SK-N-MC (cell line): ENCODE measurements at regions not wholly inside any gene's neighbourhood (a gene's known extent, or its start where the extent isn't known, plus 50 kb on each side); places are given as distances from the start of the nearest gene placed in this dataset.
"Not testable (repeated sequence)": the region's sequence is repeated elsewhere in the genome, so short reads cannot be mapped to it uniquely, and the experiment has no call there.

ENCODE experiments used
- DNase-seq: peaks from one replicate; pipeline ENCODE4 v3.0.0-alpha.2; 2011; ENCODE audit warnings: low read depth, low spot score
- H3K27ac ChIP-seq: fragments of 200-600 bp; sonication (generic); 2 replicates; pipeline ENCODE4 v1.5.1; 2016; ENCODE audit warnings: mixed run types
- H3K36me3 ChIP-seq: fragments of 200-600 bp; sonication (generic); 2 replicates; pipeline ENCODE4 v1.6.1; 2017; ENCODE audit warnings: antibody characterized with exemption, low read length, mixed read lengths; ENCODE audit not compliant: insufficient read depth
- H3K4me3 ChIP-seq: fragments of 200-600 bp; sonication (generic); 2 replicates; pipeline ENCODE4 v1.5.1; 2016
- H3K9ac ChIP-seq: fragments of 200-600 bp; sonication (generic); 2 replicates; pipeline ENCODE4 v1.8.0; 2017; ENCODE audit warnings: mixed run types, mixed read lengths; ENCODE audit not compliant: insufficient read length
- H3K9me3 ChIP-seq: fragments of 200-600 bp; sonication (generic); 2 replicates; pipeline ENCODE4 v1.6.1; 2017; ENCODE audit warnings: low read depth, mild to moderate bottlenecking, antibody characterized with exemption, low read length, moderate library complexity, mixed read lengths
- EZH2 ChIP-seq: fragments of 200-600 bp; sonication (generic); IDR thresholded peaks from one replicate; pipeline ENCODE4 v1.6.1; 2017; ENCODE audit warnings: antibody characterized with exemption
- FOXP2 ChIP-seq: optimal IDR thresholded peaks from 2 replicates; pipeline ENCODE3; 2011; ENCODE audit warnings: mild to moderate bottlenecking, moderate library complexity; ENCODE audit not compliant: insufficient read depth; ENCODE audit errors: extremely low read length, control extremely low read depth
- POLR2AphosphoS5 ChIP-seq: IDR thresholded peaks from 2 replicates; pipeline ENCODE4 v1.6.1; 2012; ENCODE audit warnings: mild to moderate bottlenecking, low read depth, low read length, borderline replicate concordance

GRCh38 chr4:126180642-126181041, 865.9 kb downstream of the FAT4 start:
- H3K9me3 ChIP-seq, result no peaks in the 10 kb centered on the region
- H3K27ac ChIP-seq, result no peak overlapping the region
- no peak for TF ChIP-seq EZH2
- TF ChIP-seq POLR2AphosphoS5, result no peak
- TF ChIP-seq FOXP2, result no peak
- no peak overlapping the region for H3K4me3 ChIP-seq
- no peaks in the 10 kb centered on the region for H3K36me3 ChIP-seq
- H3K9ac ChIP-seq, result no peak overlapping the region
- DNase-seq, result no peak

- Histone ChIP-seq H3K9me3 (no peaks in the 10 kb centered on the region), H3K27ac (no peak overlapping the region), H3K36me3 (no peaks in the 10 kb centered on the region), H3K4me3 (no peak overlapping the region), H3K9ac (no peak overlapping the region)
- no peak for DNase-seq
- no peak for TF ChIP-seq POLR2AphosphoS5
- TF ChIP-seq EZH2, result no peak
- no peak for TF ChIP-seq FOXP2
These were observed 867.6 kb downstream of the FAT4 start for GRCh38 chr4:126182336-126182735.

- Histone ChIP-seq H3K27ac (no peak overlapping the region), H3K9ac (no peak overlapping the region), H3K36me3 (no peaks in the 10 kb centered on the region), H3K9me3 (no peaks in the 10 kb centered on the region), H3K4me3 (no peak overlapping the region)
- DNase-seq, result no peak
- no peak for TF ChIP-seq POLR2AphosphoS5
- TF ChIP-seq FOXP2, result no peak
- no peak for TF ChIP-seq EZH2
These were observed 868.0 kb downstream of the FAT4 start for GRCh38 chr4:126182786-126183185.

DNA sequence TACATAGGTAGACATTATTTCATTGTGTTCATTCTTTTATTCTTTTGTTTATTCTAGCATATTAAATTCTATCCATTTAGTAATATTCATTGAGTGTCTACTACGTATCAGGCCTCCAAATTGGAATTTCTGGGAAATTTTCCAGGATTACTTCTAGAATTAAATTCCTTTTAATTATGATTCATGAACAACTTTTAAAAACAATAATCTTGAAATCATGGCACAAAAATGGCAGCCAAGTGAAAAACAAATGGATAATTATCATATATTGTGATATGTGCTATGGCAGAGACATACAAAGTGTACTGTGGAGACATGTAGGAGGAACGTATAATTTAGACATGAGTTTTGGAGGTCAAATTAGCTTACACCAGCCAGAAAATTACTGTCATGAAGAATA, 868.5 kb downstream of the FAT4 start:
- Histone ChIP-seq H3K27ac (no peak overlapping the region), H3K4me3 (no peak overlapping the region), H3K9ac (no peak overlapping the region), H3K36me3 (no peaks in the 10 kb centered on the region), H3K9me3 (no peaks in the 10 kb centered on the region)
- TF ChIP-seq EZH2 (no peak), FOXP2 (no peak), POLR2AphosphoS5 (no peak)
- no peak for DNase-seq

- TF ChIP-seq POLR2AphosphoS5, result no peak
- TF ChIP-seq EZH2, result no peak
- TF ChIP-seq FOXP2, result no peak
- H3K4me3 ChIP-seq, result no peak overlapping the region
- H3K27ac ChIP-seq, result no peak overlapping the region
- no peaks in the 10 kb centered on the region for H3K9me3 ChIP-seq
- H3K36me3 ChIP-seq, result no peaks in the 10 kb centered on the region
- no peak overlapping the region for H3K9ac ChIP-seq
- DNase-seq, result no peak
These were observed 876.8 kb downstream of the FAT4 start for GRCh38 chr4:126191536-126191935.

GRCh38 chr4:126192506-126192905, 877.8 kb downstream of the FAT4 start:
- Histone ChIP-seq H3K4me3 (no peak overlapping the region), H3K9me3 (no peaks in the 10 kb centered on the region), H3K9ac (no peak overlapping the region), H3K27ac (no peak overlapping the region), H3K36me3 (no peaks in the 10 kb centered on the region)
- DNase-seq, result no peak
- TF ChIP-seq FOXP2, result no peak
- TF ChIP-seq POLR2AphosphoS5, result no peak
- TF ChIP-seq EZH2, result no peak

DNA sequence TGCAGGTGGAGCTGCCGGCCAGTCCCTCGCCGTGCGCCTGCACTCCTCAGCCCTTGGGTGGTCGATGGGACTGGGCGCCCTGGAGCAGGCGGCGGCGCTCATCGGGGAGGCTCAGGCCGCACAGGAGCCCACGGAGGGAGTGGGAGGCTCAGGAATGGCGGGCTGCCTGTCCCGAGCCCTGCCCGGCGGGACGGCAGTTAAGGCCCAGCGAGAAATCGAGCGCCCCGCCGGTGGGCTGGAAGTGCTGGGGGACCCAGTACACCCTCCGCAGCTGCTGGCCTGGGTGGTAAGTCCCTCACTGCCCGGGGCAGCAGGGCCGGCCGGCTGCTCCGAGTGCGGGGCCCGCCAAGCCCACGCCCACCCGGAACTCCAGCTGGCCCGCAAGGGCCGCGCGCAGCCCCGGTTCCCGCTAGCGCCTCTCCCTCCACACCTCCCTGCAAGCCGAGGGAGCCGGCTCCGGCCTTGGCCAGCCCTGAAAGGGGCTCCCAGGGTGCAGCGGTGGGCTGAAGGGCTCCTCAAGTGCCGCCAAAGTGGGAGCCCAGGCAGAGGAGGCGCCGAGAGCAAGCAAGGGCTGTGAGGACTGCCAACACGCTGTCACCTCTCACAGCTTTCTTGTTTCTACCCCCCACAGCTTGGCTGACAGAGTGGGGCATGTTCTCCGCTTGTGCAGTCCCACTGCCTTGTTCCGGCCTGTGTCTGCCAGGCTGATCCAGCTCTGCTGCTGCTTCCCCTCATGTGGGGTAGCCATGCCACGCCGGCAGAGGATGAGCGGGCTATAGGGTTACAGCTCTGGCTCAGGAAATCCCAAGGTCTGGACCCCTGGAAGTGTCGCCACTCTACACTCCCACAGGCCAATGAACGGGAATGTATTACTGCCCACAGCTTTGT, 886.7 kb downstream of the FAT4 start:
- not testable (repeated sequence) for H3K9me3 ChIP-seq, DNase-seq

GRCh38 chr4:126202226-126202625, 887.5 kb downstream of the FAT4 start:
- H3K4me3 ChIP-seq, result no peak overlapping the region
- H3K27ac ChIP-seq, result no peak overlapping the region
- H3K9me3 ChIP-seq, result no peaks in the 10 kb centered on the region
- H3K36me3 ChIP-seq, result no peaks in the 10 kb centered on the region
- no peak for TF ChIP-seq POLR2AphosphoS5
- no peak for TF ChIP-seq FOXP2
- TF ChIP-seq EZH2, result no peak
- H3K9ac ChIP-seq, result no peak overlapping the region
- no peak for DNase-seq

More for the DNA sequence above, 886.7 kb downstream of the FAT4 start:
- H3K4me3 ChIP-seq, H3K27ac ChIP-seq, H3K9ac ChIP-seq, H3K36me3 ChIP-seq: not testable (repeated sequence)

DNA sequence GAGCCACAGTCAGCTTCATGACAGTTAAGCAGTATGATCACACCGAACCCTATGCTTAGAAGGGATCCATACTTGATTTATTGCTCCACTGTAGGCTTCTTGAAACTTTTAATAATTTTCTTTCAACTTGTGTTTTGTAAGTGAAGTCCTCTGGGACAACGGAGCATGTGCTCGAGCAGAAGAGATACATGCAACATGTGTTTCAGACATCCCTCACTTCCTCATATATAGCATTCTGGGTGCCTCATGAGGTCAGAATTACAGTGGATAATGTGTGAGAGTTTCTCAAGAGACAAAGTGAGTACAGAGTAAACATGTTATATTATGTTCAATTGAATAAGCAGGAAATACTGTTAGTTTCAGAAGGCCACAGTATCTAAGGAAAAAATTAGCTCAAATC, 893.2 kb downstream of the FAT4 start:
- DNase-seq, result no peak
- no peak overlapping the region for H3K9ac ChIP-seq
- H3K9me3 ChIP-seq, result no peaks in the 10 kb centered on the region
- H3K36me3 ChIP-seq, result no peaks in the 10 kb centered on the region
- no peak overlapping the region for H3K4me3 ChIP-seq
- H3K27ac ChIP-seq, result no peak overlapping the region
- no peak for TF ChIP-seq EZH2
- TF ChIP-seq POLR2AphosphoS5, result no peak
- TF ChIP-seq FOXP2, result no peak

DNA sequence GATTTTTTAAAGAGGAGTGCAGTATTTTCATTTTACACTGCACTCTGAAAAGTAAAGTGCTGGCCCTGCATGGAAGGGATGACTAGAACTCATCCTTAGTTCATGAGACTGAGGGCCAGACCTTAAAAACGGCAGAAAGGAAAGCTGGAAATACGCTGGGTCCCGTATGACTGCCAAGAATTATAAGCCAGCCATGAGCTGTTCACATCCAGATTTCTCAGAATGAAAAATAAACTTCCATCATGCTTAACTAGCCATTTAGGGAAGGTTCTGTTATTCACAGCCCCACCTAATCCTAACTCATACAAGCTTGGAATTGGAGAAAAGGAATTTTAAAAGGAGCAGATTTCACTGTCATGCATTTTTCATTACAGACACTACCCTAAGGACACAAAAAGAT, 894.4 kb downstream of the FAT4 start:
- Histone ChIP-seq H3K4me3 (no peak overlapping the region), H3K9me3 (no peaks in the 10 kb centered on the region), H3K36me3 (no peaks in the 10 kb centered on the region), H3K9ac (no peak overlapping the region), H3K27ac (no peak overlapping the region)
- no peak for TF ChIP-seq FOXP2
- no peak for TF ChIP-seq POLR2AphosphoS5
- no peak for TF ChIP-seq EZH2
- DNase-seq, result no peak
